Psoas muscle (tissue), 7 donors: ENCODE measurements at regions not wholly inside any gene's neighbourhood (a gene's known extent, or its start where the extent isn't known, plus 50 kb on each side); places are given as distances from the start of the nearest gene placed in this dataset.

Experiments
- ATAC-seq, 4 donors: fragments of 200-7000 bp; cut with Tn5 transposase; one replicate each; pipeline ENCODE4 v1.9.1; 2020; ENCODE audit warnings: moderate library complexity in 3 of 4, mild to moderate bottlenecking in 2 of 4
- DNase-seq, 2 donors: peaks; one replicate each; pipeline ENCODE4 v3.0.0-alpha.2; 2020
- H3K27ac ChIP-seq: fragments of 200-600 bp; one replicate; pipeline ENCODE4 v1.8.0; 2022
- H3K27me3 ChIP-seq, 3 donors: fragments of 200-600 bp in 1 of 3; one replicate each; pipeline versions ENCODE4 v1.6.1 to v1.8.0; 2013 to 2022; ENCODE audit warnings: low read length in 2 of 3, mild to moderate bottlenecking in 2 of 3, moderate library complexity in 1 of 3; ENCODE audit not compliant: insufficient read depth in 3 of 3
- H3K36me3 ChIP-seq, 2 donors: fragments of 200-600 bp in 1 of 2; one replicate each; pipeline versions ENCODE4 v1.6.1 to v1.8.0; 2013 to 2022; ENCODE audit warnings: low read depth in 1 of 2, mild to moderate bottlenecking in 1 of 2, moderate library complexity in 1 of 2; ENCODE audit not compliant: insufficient read depth in 1 of 2
- H3K4me1 ChIP-seq: fragments of 200-600 bp; one replicate; pipeline ENCODE4 v1.8.0; 2022
- H3K4me3 ChIP-seq: fragments of 200-600 bp; one replicate; pipeline ENCODE4 v1.8.0; 2022; ENCODE audit warnings: mild to moderate bottlenecking
- H3K9me3 ChIP-seq: fragments of 200-600 bp; one replicate; pipeline ENCODE4 v1.8.0; 2022
- CTCF ChIP-seq: fragments of 200-600 bp; IDR thresholded peaks from one replicate; pipeline ENCODE4 v1.8.0; 2022; ENCODE audit warnings: antibody characterized with exemption
- WGBS, 3 donors: extraction: QIAGEN DNeasy Blood & Tissue Kit; methylation state at CpG; one replicate each; pipeline versions ENCODE4 v1.1.6 to v1.1.7; 2013; 5-methylcytosine and 5-hydroxymethylcytosine counted together
- intact Hi-C, 2 donors: fragments of 100-400 bp; cut with DNase I; formaldehyde crosslinking; loops; one replicate each; pipeline versions ENCODE4 v1.11.0 to v1.14.2; 2022
- donor health status: healthy with polysubstance abuse.
- donor health status: DM: no; HTN: no; CAD: no; lungs with moderate emphysema.
- donor health status: Bipolar disorder and iron deficiency.
- donor health status: healthy.
- donor health status: DM: yes; HTN: yes; CAD: no.
- donor health status: DM: no; HTN: no; CAD: no.
- donor health status: DM: yes; HTN: yes; CAD: no.

GRCh38 chr3:59374091-59374817 is 324.4 kb upstream of the CFAP20DC start:
- ATAC-seq (no peak), DNase-seq (no peak)
- Histone ChIP-seq H3K27me3 (no peaks in the 10 kb centered on the region), H3K36me3 (no peaks in the 10 kb centered on the region), H3K4me3 (no peak overlapping the region), H3K4me1 (no peaks in the 10 kb centered on the region), H3K27ac (no peak overlapping the region), H3K9me3 (no peaks in the 10 kb centered on the region)
- TF ChIP-seq CTCF = no peak
- 70 to 91% (median 88%) methylated on average over 6 of the region's 6 CpGs for WGBS, 3 donors
- intact Hi-C loops = no loop called here

- no peak for DNase-seq
- WGBS, 3 donors = 38 to 42% (median 38%) methylated on average over 3 of the region's 3 CpGs
- intact Hi-C loops = no loop called here
- no peak for TF ChIP-seq CTCF
- Histone ChIP-seq H3K4me3 (no peak overlapping the region), H3K4me1 (no peaks in the 10 kb centered on the region), H3K9me3 (no peaks in the 10 kb centered on the region), H3K27ac (no peak overlapping the region), H3K27me3 (no peaks in the 10 kb centered on the region), H3K36me3 (no peaks in the 10 kb centered on the region)
- ATAC-seq = no peak
Observed at GRCh38 chr3:59372346-59372745, 322.5 kb upstream of the CFAP20DC start.

GRCh38 chr3:59368900-59369675 is 319.3 kb upstream of the CFAP20DC start:
- Histone ChIP-seq H3K4me3 (no peak overlapping the region), H3K9me3 (no peaks in the 10 kb centered on the region), H3K27me3 (no peaks in the 10 kb centered on the region), H3K36me3 (no peaks in the 10 kb centered on the region), H3K4me1 (no peaks in the 10 kb centered on the region), H3K27ac (no peak overlapping the region)
- no peak for ATAC-seq
- 61 to 70% (median 63%) methylated on average over 5 of the region's 5 CpGs for WGBS, 3 donors
- no peak for DNase-seq
- intact Hi-C loops = no loop called here
- no peak for TF ChIP-seq CTCF

- ATAC-seq = no peak
- no peak for TF ChIP-seq CTCF
- no peaks in the 10 kb centered on the region for H3K4me1 ChIP-seq
- DNase-seq = no peak
- WGBS, 3 donors = 31 to 36% (median 32%) methylated on average over 3 of the region's 3 CpGs
- H3K27me3 ChIP-seq = no peaks in the 10 kb centered on the region
- H3K4me3 ChIP-seq = no peak overlapping the region
- intact Hi-C loops = no loop called here
- no peak overlapping the region for H3K27ac ChIP-seq
- H3K36me3 ChIP-seq = no peaks in the 10 kb centered on the region
- H3K9me3 ChIP-seq = no peaks in the 10 kb centered on the region
Observed at GRCh38 chr3:59367150-59367549, 317.3 kb upstream of the CFAP20DC start.
